ENCODE measurements at regions not wholly inside any gene's neighbourhood (a gene's known extent, or its start where the extent isn't known, plus 50 kb on each side); places are given as distances from the start of the nearest gene placed in this dataset.

- no peaks in the 10 kb centered on the region for H3K4me1 ChIP-seq (ENCODE audit: control insufficient read depth in 1 of 2, insufficient read depth in 2 of 2, low read length in 2 of 2)
- ChIA-PET RAD21 (ENCODE audit: low non-redundant PET in 1 of 2, low total read pairs in 2 of 2, uncharacterized antibody in 2 of 2, unreplicated experiment in 2 of 2) (no interaction called here), CTCF (no interaction called here), POLR2A (no interaction called here)
- intact Hi-C loops (cut with micrococcal nuclease), result no loop called here
- no peaks in the 10 kb centered on the region for H3K27me3 ChIP-seq (ENCODE audit: insufficient read depth, low read length)
- TF ChIP-seq FOSL1 (IDR thresholded peaks at IDR 0.05; ENCODE audit: low read depth) (no peak), EZH2 (IDR thresholded peaks at IDR 0.05) (no peak), JUND (IDR thresholded peaks at IDR 0.05) (no peak), CTCF (IDR thresholded peaks at IDR 0.05 in 2 of 3, conservative IDR thresholded peaks at IDR 0.05 in 1 of 3; ENCODE audit: borderline replicate concordance in 1 of 3, insufficient read depth in 1 of 3, low read depth in 2 of 3, low read length in 2 of 3) (no peak), SP1 (IDR thresholded peaks at IDR 0.05; ENCODE audit: low read depth) (no peak), CBX3 (IDR thresholded peaks at IDR 0.05; ENCODE audit: low read depth) (no peak), YY1 (IDR thresholded peaks at IDR 0.05; ENCODE audit: extremely low read depth, insufficient replicate concordance, low read depth, low read length) (no peak), SRF (IDR thresholded peaks at IDR 0.05; ENCODE audit: low read depth) (no peak), SIN3A (IDR thresholded peaks at IDR 0.05; ENCODE audit: low read depth) (no peak), POLR2A (IDR thresholded peaks at IDR 0.05; ENCODE audit: borderline replicate concordance, extremely low read depth, insufficient read depth, insufficient read length) (no peak), CEBPB (IDR thresholded peaks at IDR 0.05; ENCODE audit: low read depth) (no peak), ELF1 (IDR thresholded peaks at IDR 0.05; ENCODE audit: borderline replicate concordance, low read depth) (no peak), ATF3 (IDR thresholded peaks at IDR 0.05) (no peak)
- TF ChIP-seq, protein P1, sequence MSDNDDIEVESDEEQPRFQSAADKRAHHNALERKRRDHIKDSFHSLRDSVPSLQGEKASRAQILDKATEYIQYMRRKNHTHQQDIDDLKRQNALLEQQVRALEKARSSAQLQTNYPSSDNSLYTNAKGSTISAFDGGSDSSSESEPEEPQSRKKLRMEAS (IDR thresholded peaks at IDR 0.05), result no peak
- no peaks in the 10 kb centered on the region for H4K20me1 ChIP-seq (ENCODE audit: insufficient read depth)
- H2AFZ ChIP-seq (ENCODE audit: low read depth, low read length, poor library complexity, severe bottlenecking), result no peak overlapping the region
- H3K9me3 ChIP-seq (ENCODE audit: control insufficient read depth in 1 of 2, insufficient read depth in 1 of 2, low read depth in 1 of 2, low read length in 2 of 2), result no peaks in the 10 kb centered on the region
- H3K9me2 ChIP-seq (ENCODE audit: insufficient read depth), result no peaks in the 10 kb centered on the region
- H3K9ac ChIP-seq (ENCODE audit: low read length), result no peak overlapping the region
- DNase-seq (ENCODE audit: low read depth, low spot score) (no peak), ATAC-seq (no peak)
- H3K4me3 ChIP-seq (replicated peaks in 1 of 2; ENCODE audit: low read depth in 1 of 2, low read length in 2 of 2), result no peak overlapping the region
- no peak overlapping the region for H3K27ac ChIP-seq (ENCODE audit: low read depth, low read length)
- H3K36me3 ChIP-seq (ENCODE audit: control insufficient read depth in 1 of 2, insufficient read depth in 2 of 2, low read length in 2 of 2), result no peaks in the 10 kb centered on the region
- BruUV-seq (replicated peaks), result no TSS peak
- no peak overlapping the region for H3K4me2 ChIP-seq (ENCODE audit: low read length)
- no peaks in the 10 kb centered on the region for H3K79me2 ChIP-seq (ENCODE audit: insufficient read depth, low read length)
Measured at GRCh38 chr11:101777476-101777875, 137.3 kb upstream of the CEP126 start.
